Thyroid gland (tissue), 4 donors: ENCODE measurements at regions not wholly inside any gene's neighbourhood (a gene's known extent, or its start where the extent isn't known, plus 50 kb on each side); places are given as distances from the start of the nearest gene placed in this dataset.
"Not testable (repeated sequence)": the region's sequence is repeated elsewhere in the genome, so short reads cannot be mapped to it uniquely, and the experiment has no call there.

ENCODE experiments used
- DNase-seq, 2 donors: peaks; one replicate each; pipeline ENCODE4 v3.0.0-alpha.2; 2019
- H3K27ac ChIP-seq, 3 donors: fragments of 200-600 bp; sonication (generic); 1 replicate in 2 of 3; 2 replicates in 1 of 3; pipeline ENCODE4 v1.5.1; 2016 to 2019; ENCODE audit warnings: mild to moderate bottlenecking in 1 of 3, moderate library complexity in 1 of 3
- H3K27me3 ChIP-seq: fragments of 200-600 bp; sonication (generic); one replicate; pipeline ENCODE4 v1.5.1; 2019
- H3K36me3 ChIP-seq, 2 donors: fragments of 200-600 bp; sonication (generic); one replicate each; pipeline ENCODE4 v1.5.1; 2016 to 2019
- H3K4me1 ChIP-seq, 2 donors: fragments of 200-600 bp; sonication (generic); one replicate each; pipeline ENCODE4 v1.5.1; 2017 to 2019
- H3K4me3 ChIP-seq, 3 donors: fragments of 200-600 bp; sonication (generic); replicated peaks in 1 of 3; 1 replicate in 2 of 3; 2 replicates in 1 of 3; pipeline ENCODE4 v1.5.1; 2016; ENCODE audit warnings: mild to moderate bottlenecking in 1 of 3
- H3K9me3 ChIP-seq: fragments of 200-600 bp; sonication (generic); one replicate; pipeline ENCODE4 v1.5.1; 2017
- CTCF ChIP-seq, 6 experiments: fragments of 200-600 bp in 3 of 6; fragments of 450-650 bp in 3 of 6; sonication (generic) in 3 of 6; IDR thresholded peaks; one replicate each; pipeline ENCODE4 v1.5.1; 2016 to 2019; ENCODE audit warnings: antibody characterized with exemption in 6 of 6, mild to moderate bottlenecking in 2 of 6, inconsistent platforms in 1 of 6, moderate library complexity in 1 of 6
- POLR2A ChIP-seq, 2 donors: fragments of 450-650 bp; IDR thresholded peaks; one replicate each; pipeline ENCODE4 v1.6.1; 2017; ENCODE audit warnings: antibody characterized with exemption in 2 of 2, mild to moderate bottlenecking in 2 of 2, moderate library complexity in 1 of 2
- WGBS, 2 donors: methylation state at CpG; one replicate each; pipeline ENCODE4 v1.1.5; 2017; 5-methylcytosine and 5-hydroxymethylcytosine counted together
- intact Hi-C: fragments of 100-400 bp; cut with DNase I; formaldehyde crosslinking; loops from one replicate; pipeline ENCODE4 v1.15.1; 2023

- Histone ChIP-seq H3K27ac (peak overlapping the region; percentile 55 to 65 (median 61)), H3K4me3 (peak overlapping the region; percentile 52 to 88 (median 59)), H3K4me1 (peaks cover 10 to 13% of the 10 kb centered on the region in 2 donors)
- intact Hi-C loops, H3K9me3 ChIP-seq, H3K27me3 ChIP-seq, H3K36me3 ChIP-seq: not testable (repeated sequence)
- peak in 2 of 6 experiments; percentile 3 to 22 for TF ChIP-seq CTCF (IDR thresholded peaks at IDR 0.05)
- TF ChIP-seq POLR2A (IDR thresholded peaks at IDR 0.05), result peak in 1 of 2 donors; percentile 54
- peak; percentile 86 to 87 for DNase-seq
- 1% methylated on average over 53 to 57 of the region's 75 CpGs for WGBS, 2 donors
Measured at GRCh38 chr17:30708241-30709078, 116.0 kb downstream of the CRLF3 start.

- H3K27me3 ChIP-seq, H3K9me3 ChIP-seq, DNase-seq, H3K36me3 ChIP-seq, intact Hi-C loops: not testable (repeated sequence)
- WGBS, 2 donors, result 1% methylated on average over 16 to 18 of the region's 18 CpGs
- Histone ChIP-seq H3K4me1 (peaks cover 10 to 13% of the 10 kb centered on the region in 2 donors), H3K27ac (peak overlapping the region in 2 of 3 donors; percentile 55 to 61), H3K4me3 (peak overlapping the region; percentile 52 to 88 (median 59))
Measured at GRCh38 chr17:30707724-30708240, 116.7 kb downstream of the CRLF3 start.

GRCh38 chr17:30706461-30707335, 117.8 kb downstream of the CRLF3 start:
- H3K4me3 ChIP-seq, H3K27ac ChIP-seq, DNase-seq, H3K27me3 ChIP-seq, H3K9me3 ChIP-seq, intact Hi-C loops, H3K36me3 ChIP-seq: not testable (repeated sequence)
- H3K4me1 ChIP-seq, result peaks cover 10 to 13% of the 10 kb centered on the region in 2 donors
- 52 to 56% methylated on average over 9 to 11 of the region's 11 CpGs for WGBS, 2 donors

GRCh38 chr17:30706004-30706403, 118.5 kb downstream of the CRLF3 start:
- H3K4me3 ChIP-seq, DNase-seq, H3K36me3 ChIP-seq, H3K27me3 ChIP-seq, H3K27ac ChIP-seq, H3K9me3 ChIP-seq, intact Hi-C loops: not testable (repeated sequence)
- 2 to 21% methylated on average over 5 to 25 of the region's 41 CpGs for WGBS, 2 donors
- peaks cover 9 to 10% of the 10 kb centered on the region in 2 donors for H3K4me1 ChIP-seq

GRCh38 chr17:30701498-30701989, 122.9 kb downstream of the CRLF3 start:
- intact Hi-C loops, result no loop called here
- Histone ChIP-seq H3K9me3 (no peaks in the 10 kb centered on the region), H3K27ac (no peak overlapping the region), H3K4me1 (peaks cover 3 to 5% of the 10 kb centered on the region in 2 donors), H3K36me3 (no peaks in the 10 kb centered on the region), H3K4me3 (no peak overlapping the region), H3K27me3 (no peaks in the 10 kb centered on the region)
- DNase-seq, result no peak
- TF ChIP-seq CTCF (IDR thresholded peaks at IDR 0.05), result no peak
- no peak for TF ChIP-seq POLR2A (IDR thresholded peaks at IDR 0.05)
- WGBS, 2 donors, result 60 to 67% methylated on average over 7 of the region's 7 CpGs

- H3K27me3 ChIP-seq, H3K4me1 ChIP-seq, H3K9me3 ChIP-seq, H3K27ac ChIP-seq, H3K36me3 ChIP-seq, DNase-seq, intact Hi-C loops, H3K4me3 ChIP-seq: not testable (repeated sequence)
- 41% methylated on average over 9 of the region's 11 CpGs for WGBS, 2 donors
Measured at GRCh38 chr17:30700833-30701232, 123.7 kb downstream of the CRLF3 start.
